HUES64 (cell line): ENCODE measurements at regions not wholly inside any gene's neighbourhood (a gene's known extent, or its start where the extent isn't known, plus 50 kb on each side); places are given as distances from the start of the nearest gene placed in this dataset.
"Not testable (repeated sequence)": the region's sequence is repeated elsewhere in the genome, so short reads cannot be mapped to it uniquely, and the experiment has no call there.

ENCODE experiments used
- H3K27ac ChIP-seq: 2 replicates; pipeline ENCODE4 v1.7.0; 2013; ENCODE audit warnings: low read depth, low read length, inconsistent platforms
- H3K27me3 ChIP-seq: 2 replicates; pipeline ENCODE4 v1.6.1; 2013; ENCODE audit warnings: mild to moderate bottlenecking, low read length; ENCODE audit not compliant: insufficient read depth
- H3K36me3 ChIP-seq: 2 replicates; pipeline ENCODE4 v1.6.1; 2013; ENCODE audit warnings: mild to moderate bottlenecking, low read length; ENCODE audit not compliant: insufficient read depth
- H3K4me1 ChIP-seq: 2 replicates; pipeline ENCODE4 v1.6.1; 2013; ENCODE audit warnings: mild to moderate bottlenecking, low read length, moderate library complexity; ENCODE audit not compliant: insufficient read depth
- H3K4me3 ChIP-seq: 2 replicates; pipeline ENCODE4 v1.5.1; 2013; ENCODE audit warnings: mild to moderate bottlenecking, low read length, moderate library complexity
- H3K9ac ChIP-seq: 2 replicates; pipeline ENCODE4 v1.6.1; 2013; ENCODE audit warnings: mild to moderate bottlenecking, low read depth, low read length
- H3K9me3 ChIP-seq: 2 replicates; pipeline ENCODE4 v1.6.1; 2013; ENCODE audit warnings: low read depth, low read length; ENCODE audit not compliant: insufficient read depth
- WGBS: fragments of 150-250, 120-280 bp; methylation state at CpG from one replicate; pipeline ENCODE4 v1.1.7; 2013; ENCODE audit warnings: missing lambda C conversion rate; 5-methylcytosine and 5-hydroxymethylcytosine counted together

DNA sequence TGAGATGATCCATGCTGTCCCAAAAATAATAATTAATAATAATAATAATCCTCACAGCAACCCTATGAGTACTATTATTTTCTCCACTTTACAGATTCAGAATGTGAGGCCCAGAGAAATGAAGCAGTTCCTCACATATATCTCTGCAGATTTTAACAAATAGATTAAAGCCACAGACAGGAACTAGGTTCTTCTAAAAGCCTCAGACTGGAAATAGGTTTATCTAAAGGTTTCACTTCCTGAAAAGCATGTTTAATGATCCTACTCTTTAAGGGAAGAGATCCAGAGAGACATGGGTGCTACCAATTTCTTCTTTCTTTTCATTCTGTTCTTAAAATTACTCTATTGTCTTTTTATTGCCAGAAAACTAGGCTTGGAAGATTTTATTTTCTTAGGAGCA lies 1079.4 kb upstream of the COX7C start:
- Histone ChIP-seq H3K9ac (no peak overlapping the region), H3K36me3 (no peaks in the 10 kb centered on the region), H3K27me3 (no peaks in the 10 kb centered on the region), H3K27ac (no peak overlapping the region), H3K9me3 (no peaks in the 10 kb centered on the region), H3K4me1 (no peaks in the 10 kb centered on the region), H3K4me3 (no peak overlapping the region)

- Histone ChIP-seq H3K9me3 (no peaks in the 10 kb centered on the region), H3K4me1 (peaks cover 15% of the 10 kb centered on the region), H3K27ac (no peak overlapping the region), H3K9ac (no peak overlapping the region), H3K27me3 (no peaks in the 10 kb centered on the region), H3K36me3 (no peaks in the 10 kb centered on the region), H3K4me3 (no peak overlapping the region)
- WGBS = 61% methylated on average over 2 of the region's 2 CpGs
Measured at GRCh38 chr5:85545129-85545528, 1072.6 kb upstream of the COX7C start.

- Histone ChIP-seq H3K27ac (no peak overlapping the region), H3K9me3 (no peaks in the 10 kb centered on the region), H3K27me3 (no peaks in the 10 kb centered on the region), H3K9ac (no peak overlapping the region), H3K36me3 (no peaks in the 10 kb centered on the region), H3K4me3 (no peak overlapping the region), H3K4me1 (peaks cover 10% of the 10 kb centered on the region)
- WGBS = 96% methylated on average over 10 of the region's 10 CpGs
Measured at GRCh38 chr5:85549229-85549628, 1068.5 kb upstream of the COX7C start.

DNA sequence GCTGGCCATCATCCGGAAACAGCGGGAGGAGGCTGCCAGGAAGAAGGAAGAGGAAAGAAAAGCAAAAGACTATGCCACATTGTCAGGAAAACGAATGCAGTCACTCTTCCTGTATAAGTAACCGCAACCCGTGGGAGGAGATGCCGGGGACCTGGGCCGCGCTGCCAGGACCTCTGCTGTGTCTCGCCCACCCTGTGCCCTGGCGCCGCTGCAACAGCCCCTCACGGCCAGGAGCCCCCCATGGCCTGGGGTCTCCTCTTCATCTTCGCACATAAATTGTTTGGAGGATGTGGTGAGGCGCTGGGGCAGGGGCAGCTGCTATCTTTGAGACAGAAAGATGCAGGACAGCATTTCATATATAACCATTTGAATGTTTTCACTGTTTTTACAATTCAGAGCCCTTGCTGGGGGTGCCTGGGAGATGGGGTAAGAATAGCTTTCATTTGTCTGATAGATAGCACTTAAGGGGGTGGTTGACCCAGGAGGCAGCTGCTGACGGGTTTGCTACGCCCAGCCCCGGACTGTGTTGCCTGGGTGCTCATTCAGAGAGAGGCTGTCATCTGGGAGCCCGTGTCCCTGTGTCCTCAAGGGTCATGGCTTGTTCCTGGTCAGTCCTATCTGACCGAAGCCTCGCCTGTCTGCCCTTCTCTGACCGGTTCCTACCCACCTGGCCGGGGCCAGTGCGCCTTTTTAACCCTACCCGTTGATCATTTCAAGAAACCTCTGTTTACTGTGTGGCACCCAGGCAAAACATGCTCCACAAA lies 1067.7 kb upstream of the COX7C start:
- H3K4me3 ChIP-seq = no peak overlapping the region
- no peak overlapping the region for H3K9ac ChIP-seq
- H3K27me3 ChIP-seq = no peaks in the 10 kb centered on the region
- peaks cover 5% of the 10 kb centered on the region; the same call in 1 of the 2 replicates for H3K9me3 ChIP-seq
- 96% methylated on average over 24 of the region's 24 CpGs for WGBS
- H3K4me1 ChIP-seq = peaks cover 3% of the 10 kb centered on the region; the same call in 1 of the 2 replicates
- H3K36me3 ChIP-seq = no peaks in the 10 kb centered on the region
- no peak overlapping the region for H3K27ac ChIP-seq

DNA sequence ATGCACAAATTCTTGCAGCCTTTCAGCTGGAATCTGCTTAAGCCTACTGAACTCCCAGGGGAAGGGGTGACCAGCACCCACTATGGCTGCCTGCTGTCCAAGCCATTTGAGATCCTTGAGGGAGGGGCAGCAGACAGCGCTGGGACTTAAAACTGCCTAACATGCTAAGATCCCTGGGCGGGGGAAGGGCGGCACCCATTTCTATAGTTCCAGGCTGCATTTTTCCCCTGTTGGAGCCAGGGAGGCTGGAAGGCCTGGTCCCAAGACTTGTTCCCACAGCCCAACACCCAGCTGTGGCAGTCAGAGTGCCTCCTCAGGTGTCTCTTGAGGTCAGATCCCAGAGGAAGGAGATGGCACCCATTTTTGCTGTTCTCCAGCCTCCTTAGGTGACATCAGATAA lies 1061.3 kb upstream of the COX7C start:
- Histone ChIP-seq H3K27ac (no peak overlapping the region), H3K4me1 (no peaks in the 10 kb centered on the region), H3K36me3 (no peaks in the 10 kb centered on the region), H3K4me3 (no peak overlapping the region), H3K9ac (no peak overlapping the region), H3K9me3 (peaks cover 5% of the 10 kb centered on the region; the same call in 1 of the 2 replicates), H3K27me3 (no peaks in the 10 kb centered on the region)
- WGBS = 97% methylated on average over 3 of the region's 3 CpGs

GRCh38 chr5:85576666-85577065 lies 1041.1 kb upstream of the COX7C start:
- Histone ChIP-seq H3K4me3 (no peak overlapping the region), H3K27ac (no peak overlapping the region), H3K9me3 (no peaks in the 10 kb centered on the region), H3K27me3 (no peaks in the 10 kb centered on the region), H3K9ac (no peak overlapping the region), H3K36me3 (no peaks in the 10 kb centered on the region), H3K4me1 (no peaks in the 10 kb centered on the region)
- WGBS = 91% methylated on average over 1 of the region's 1 CpG

- H3K9ac ChIP-seq, H3K36me3 ChIP-seq, H3K27me3 ChIP-seq, H3K27ac ChIP-seq, H3K9me3 ChIP-seq, H3K4me1 ChIP-seq, H3K4me3 ChIP-seq: not testable (repeated sequence)
- 59% methylated on average over 6 of the region's 6 CpGs for WGBS
Measured at GRCh38 chr5:85587806-85588205, 1029.9 kb upstream of the COX7C start.

DNA sequence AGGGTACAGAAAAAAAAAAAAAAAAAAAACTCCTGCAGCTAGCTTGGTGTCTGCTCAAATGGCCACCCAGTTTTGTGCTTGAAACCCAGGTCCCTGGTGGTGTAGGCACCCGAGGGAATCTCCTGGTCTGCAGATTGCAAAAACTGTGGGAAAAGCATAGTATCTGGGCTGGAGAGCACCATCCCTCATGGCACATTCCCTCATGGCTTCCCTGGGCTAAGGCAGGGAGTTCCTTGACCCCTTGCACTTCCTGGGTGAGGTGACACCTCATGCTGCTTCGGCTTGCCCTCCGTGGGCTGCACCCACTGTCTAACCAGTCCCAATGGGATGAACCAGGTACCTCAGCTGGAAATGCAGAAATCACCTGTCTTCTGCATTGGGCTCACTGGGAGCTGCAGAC lies 1029.5 kb upstream of the COX7C start:
- not testable (repeated sequence) for H3K27me3 ChIP-seq, H3K4me3 ChIP-seq, H3K36me3 ChIP-seq, H3K9ac ChIP-seq, H3K9me3 ChIP-seq, H3K4me1 ChIP-seq, H3K27ac ChIP-seq
- 95% methylated on average over 3 of the region's 3 CpGs for WGBS

DNA sequence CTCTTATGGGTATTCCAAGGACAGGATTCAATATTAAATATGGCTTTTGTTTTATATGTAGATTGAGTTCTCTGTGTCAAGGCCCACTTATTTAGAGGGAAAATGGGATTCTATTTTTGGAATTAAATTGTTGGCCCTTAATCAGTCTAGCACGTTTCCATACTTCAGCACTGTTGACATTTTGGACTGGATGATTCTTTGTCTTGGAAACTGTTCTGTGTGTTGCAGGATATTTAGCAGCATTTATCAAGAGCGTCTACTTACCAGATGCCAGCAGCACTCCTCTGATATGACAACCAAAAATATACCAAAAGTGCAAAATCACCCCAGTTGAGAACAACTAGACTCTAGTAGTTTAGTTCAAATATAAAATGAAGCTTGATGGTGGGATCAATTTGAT lies 1027.0 kb upstream of the COX7C start:
- 98% methylated on average over 2 of the region's 2 CpGs for WGBS
- Histone ChIP-seq H3K4me3 (no peak overlapping the region), H3K9ac (no peak overlapping the region), H3K27me3 (no peaks in the 10 kb centered on the region), H3K4me1 (peaks cover 3% of the 10 kb centered on the region; the same call in 1 of the 2 replicates), H3K9me3 (peaks cover 5% of the 10 kb centered on the region), H3K27ac (no peak overlapping the region), H3K36me3 (no peaks in the 10 kb centered on the region)

DNA sequence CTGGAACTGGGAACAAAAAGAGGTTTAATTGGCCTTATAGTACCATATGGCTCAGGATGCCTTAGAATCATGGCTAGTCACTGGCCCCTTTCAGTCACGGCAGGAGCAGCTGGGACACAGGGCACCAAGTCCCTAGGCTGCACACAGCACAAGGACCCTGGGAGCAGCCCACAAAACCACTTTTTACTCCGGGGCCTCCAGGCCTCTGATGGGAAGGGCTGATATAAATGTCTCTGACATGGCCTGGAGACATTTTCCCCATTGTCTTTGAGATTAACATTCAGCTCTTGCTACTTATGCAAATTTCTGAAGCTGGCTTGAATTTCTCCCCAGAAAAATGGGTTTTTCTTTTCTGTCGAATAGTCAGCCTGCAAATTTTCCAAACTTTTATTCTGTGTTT lies 1026.4 kb upstream of the COX7C start:
- Histone ChIP-seq H3K27me3 (no peaks in the 10 kb centered on the region), H3K9ac (no peak overlapping the region), H3K27ac (no peak overlapping the region), H3K9me3 (peaks cover 4% of the 10 kb centered on the region), H3K4me3 (no peak overlapping the region), H3K36me3 (no peaks in the 10 kb centered on the region), H3K4me1 (peaks cover 3% of the 10 kb centered on the region; the same call in 1 of the 2 replicates)
- 85% methylated on average over 3 of the region's 3 CpGs for WGBS

GRCh38 chr5:85602843-85603242 lies 1014.9 kb upstream of the COX7C start:
- Histone ChIP-seq H3K4me1 (no peaks in the 10 kb centered on the region), H3K9me3 (no peaks in the 10 kb centered on the region), H3K4me3 (no peak overlapping the region), H3K27me3 (no peaks in the 10 kb centered on the region), H3K36me3 (no peaks in the 10 kb centered on the region), H3K27ac (no peak overlapping the region), H3K9ac (no peak overlapping the region)
- WGBS = 95% methylated on average over 1 of the region's 1 CpG

DNA sequence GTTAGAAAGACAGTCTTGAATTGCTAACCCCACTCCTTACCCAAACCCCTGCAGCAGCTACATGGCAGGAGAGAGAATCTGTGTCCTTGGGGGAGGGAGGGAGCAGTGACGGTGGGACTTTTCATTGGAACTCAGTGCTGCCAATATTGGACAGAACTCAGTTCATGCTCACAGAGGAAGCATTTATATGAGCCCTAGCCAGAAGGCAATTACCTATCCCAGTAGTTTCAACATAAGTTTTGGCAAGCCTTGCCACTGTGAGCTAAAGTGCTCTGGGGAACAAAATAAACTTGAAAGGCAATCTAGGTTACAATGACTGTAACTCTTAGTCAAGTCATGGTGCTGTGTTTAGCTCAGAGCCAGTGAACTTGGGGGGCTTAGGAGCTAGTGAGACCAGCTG lies 1013.4 kb upstream of the COX7C start:
- no peaks in the 10 kb centered on the region for H3K4me1 ChIP-seq
- 95% methylated on average over 1 of the region's 1 CpG for WGBS
- no peak overlapping the region for H3K4me3 ChIP-seq
- H3K27me3 ChIP-seq = no peaks in the 10 kb centered on the region
- H3K9me3 ChIP-seq = no peaks in the 10 kb centered on the region
- no peaks in the 10 kb centered on the region for H3K36me3 ChIP-seq
- no peak overlapping the region for H3K9ac ChIP-seq
- no peak overlapping the region for H3K27ac ChIP-seq
